Fibroblast of pulmonary artery (primary cell): ENCODE measurements at regions not wholly inside any gene's neighbourhood (a gene's known extent, or its start where the extent isn't known, plus 50 kb on each side); places are given as distances from the start of the nearest gene placed in this dataset.

ENCODE experiments used
- DNase-seq: peaks from one replicate; pipeline ENCODE4 v3.0.0-alpha.2; 2010; ENCODE audit warnings: low read depth
- H3K4me3 ChIP-seq: replicated peaks from 2 replicates; pipeline ENCODE4 v1.5.1; 2011; ENCODE audit warnings: low read depth, mild to moderate bottlenecking, control low read depth, low read length, moderate library complexity
- CTCF ChIP-seq: IDR thresholded peaks from 2 replicates; pipeline ENCODE4 v1.5.1; 2011; ENCODE audit warnings: mild to moderate bottlenecking, control low read depth, low read length, inconsistent platforms; ENCODE audit errors: missing control alignments

GRCh38 chr6:63475707-63476106 is 96.6 kb upstream of the LOC128125822 start:
- no peak for TF ChIP-seq CTCF
- no peak for DNase-seq
- H3K4me3 ChIP-seq: no peak overlapping the region

- H3K4me3 ChIP-seq: no peak overlapping the region
- no peak for TF ChIP-seq CTCF
- DNase-seq: no peak
These were observed 96.0 kb upstream of the LOC128125822 start for GRCh38 chr6:63476302-63476701.

- no peak for DNase-seq
- no peak overlapping the region for H3K4me3 ChIP-seq
- TF ChIP-seq CTCF: no peak
These were observed 94.7 kb upstream of the LOC128125822 start for GRCh38 chr6:63477422-63478040.

GRCh38 chr6:63478734-63479133 is 93.5 kb upstream of the LOC128125822 start:
- no peak for DNase-seq
- H3K4me3 ChIP-seq: no peak overlapping the region
- no peak for TF ChIP-seq CTCF

GRCh38 chr6:63486196-63486595 is 86.1 kb upstream of the LOC128125822 start:
- no peak for TF ChIP-seq CTCF
- no peak for DNase-seq
- H3K4me3 ChIP-seq: no peak overlapping the region

GRCh38 chr6:63487103-63487813 is 85.0 kb upstream of the LOC128125822 start:
- DNase-seq: no peak
- H3K4me3 ChIP-seq: no peak overlapping the region
- no peak for TF ChIP-seq CTCF

GRCh38 chr6:63491119-63491518 is 81.2 kb upstream of the LOC128125822 start:
- H3K4me3 ChIP-seq: no peak overlapping the region
- DNase-seq: no peak
- no peak for TF ChIP-seq CTCF
